Left ventricle myocardium inferior (tissue), 1 donor: ENCODE measurements at regions not wholly inside any gene's neighbourhood (a gene's known extent, or its start where the extent isn't known, plus 50 kb on each side); places are given as distances from the start of the nearest gene placed in this dataset.
"Not testable (repeated sequence)": the region's sequence is repeated elsewhere in the genome, so short reads cannot be mapped to it uniquely, and the experiment has no call there.

Source experiments
- DNase-seq: peaks from one replicate; pipeline ENCODE4 v3.0.0-alpha.2; 2020
- H3K27ac ChIP-seq: fragments of 200-600 bp; replicated peaks from 2 replicates; pipeline ENCODE4 v1.8.0; 2021
- H3K27me3 ChIP-seq: fragments of 200-600 bp; 2 replicates; pipeline ENCODE4 v1.8.0; 2021; ENCODE audit warnings: low read depth
- H3K36me3 ChIP-seq: fragments of 200-600 bp; 2 replicates; pipeline ENCODE4 v1.8.0; 2021
- H3K4me1 ChIP-seq: fragments of 200-600 bp; 2 replicates; pipeline ENCODE4 v1.8.0; 2021
- H3K4me3 ChIP-seq: fragments of 200-600 bp; 2 replicates; pipeline ENCODE4 v1.8.0; 2021; ENCODE audit warnings: mild to moderate bottlenecking, moderate library complexity
- H3K9me3 ChIP-seq: fragments of 200-600 bp; replicated peaks from 2 replicates; pipeline ENCODE4 v1.8.0; 2021
- intact Hi-C: fragments of 100-400 bp; cut with micrococcal nuclease; formaldehyde crosslinking; loops from one replicate; pipeline ENCODE4 v1.11.0; 2022
- TF ChIP-seq, protein P1 (sequence below): fragments of 200-600 bp; IDR thresholded peaks from 2 replicates; pipeline ENCODE4 v1.8.0; 2021; ENCODE audit warnings: antibody characterized with exemption, mild to moderate bottlenecking, borderline replicate concordance
- donor health status: DM: no; HTN: yes; CAD: no; lungs with severe emphysema.

DNA sequence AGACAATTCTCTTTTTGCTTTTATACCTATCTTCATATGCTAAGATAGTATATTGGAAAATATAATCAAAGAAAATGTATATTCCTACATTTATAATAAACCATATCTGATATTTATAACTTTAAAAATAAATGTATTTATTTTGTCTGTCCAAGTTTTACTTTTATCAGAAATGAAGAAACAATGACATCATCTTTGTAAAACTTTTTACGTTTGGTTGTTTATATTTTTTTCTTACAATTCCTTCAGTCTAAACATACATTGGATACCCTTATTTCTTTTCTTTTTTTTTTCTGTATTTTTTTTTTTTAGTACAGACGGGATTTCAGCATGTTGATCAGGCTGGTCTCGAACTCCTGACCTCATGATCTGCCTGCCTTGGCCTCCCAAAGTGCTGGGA, 1577.0 kb upstream of the SLC39A10 start:
- Histone ChIP-seq H3K27ac (no peak overlapping the region), H3K9me3 (peaks cover 15% of the 10 kb centered on the region), H3K36me3 (no peaks in the 10 kb centered on the region), H3K4me3 (no peak overlapping the region), H3K27me3 (no peaks in the 10 kb centered on the region), H3K4me1 (no peaks in the 10 kb centered on the region)
- TF ChIP-seq, protein P1, sequence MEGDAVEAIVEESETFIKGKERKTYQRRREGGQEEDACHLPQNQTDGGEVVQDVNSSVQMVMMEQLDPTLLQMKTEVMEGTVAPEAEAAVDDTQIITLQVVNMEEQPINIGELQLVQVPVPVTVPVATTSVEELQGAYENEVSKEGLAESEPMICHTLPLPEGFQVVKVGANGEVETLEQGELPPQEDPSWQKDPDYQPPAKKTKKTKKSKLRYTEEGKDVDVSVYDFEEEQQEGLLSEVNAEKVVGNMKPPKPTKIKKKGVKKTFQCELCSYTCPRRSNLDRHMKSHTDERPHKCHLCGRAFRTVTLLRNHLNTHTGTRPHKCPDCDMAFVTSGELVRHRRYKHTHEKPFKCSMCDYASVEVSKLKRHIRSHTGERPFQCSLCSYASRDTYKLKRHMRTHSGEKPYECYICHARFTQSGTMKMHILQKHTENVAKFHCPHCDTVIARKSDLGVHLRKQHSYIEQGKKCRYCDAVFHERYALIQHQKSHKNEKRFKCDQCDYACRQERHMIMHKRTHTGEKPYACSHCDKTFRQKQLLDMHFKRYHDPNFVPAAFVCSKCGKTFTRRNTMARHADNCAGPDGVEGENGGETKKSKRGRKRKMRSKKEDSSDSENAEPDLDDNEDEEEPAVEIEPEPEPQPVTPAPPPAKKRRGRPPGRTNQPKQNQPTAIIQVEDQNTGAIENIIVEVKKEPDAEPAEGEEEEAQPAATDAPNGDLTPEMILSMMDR, result no peak
- no peak for DNase-seq
- intact Hi-C loops, result no loop called here

DNA sequence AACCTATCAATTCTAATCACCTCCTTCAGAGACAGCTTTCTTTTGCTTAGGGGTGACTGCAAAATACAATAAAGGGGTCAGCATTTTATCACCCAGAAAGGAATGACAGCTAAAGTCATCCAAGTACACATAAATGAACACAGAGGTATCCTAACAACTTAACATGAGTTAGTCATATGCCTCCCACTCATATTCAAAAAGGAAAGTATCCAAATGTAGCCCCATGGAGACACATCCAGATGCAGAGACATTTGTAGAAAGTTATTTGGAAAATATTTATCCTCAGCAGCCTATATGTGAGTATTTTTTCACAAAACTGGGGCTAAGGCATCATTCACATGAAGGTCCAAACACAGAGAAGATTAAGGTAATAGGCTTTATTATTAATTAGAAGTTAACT, 1579.7 kb upstream of the SLC39A10 start:
- no peaks in the 10 kb centered on the region for H3K9me3 ChIP-seq
- no peaks in the 10 kb centered on the region for H3K4me1 ChIP-seq
- TF ChIP-seq, protein P1, result no peak
- intact Hi-C loops, result no loop called here
- no peak for DNase-seq
- no peak overlapping the region for H3K27ac ChIP-seq
- H3K36me3 ChIP-seq, result no peaks in the 10 kb centered on the region
- H3K27me3 ChIP-seq, result no peaks in the 10 kb centered on the region
- H3K4me3 ChIP-seq, result no peak overlapping the region

DNA sequence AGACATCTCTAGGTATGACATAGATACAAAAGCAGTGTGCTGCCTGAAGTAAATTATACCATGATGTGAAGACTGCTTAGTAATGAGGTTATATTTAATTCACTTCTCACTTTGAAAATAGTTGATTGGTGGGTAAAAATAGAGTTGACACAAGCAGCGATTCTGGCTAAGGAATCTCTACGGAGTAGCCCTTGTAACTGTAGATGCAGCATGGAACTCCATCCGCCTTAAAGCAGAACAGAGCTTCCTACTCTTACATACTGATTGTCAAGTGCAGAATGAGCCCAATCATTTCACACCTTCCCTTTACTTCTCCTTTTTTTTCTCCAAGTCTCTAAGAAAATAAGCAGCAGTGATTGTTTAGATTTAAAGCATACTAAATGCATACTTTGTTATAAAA, 1594.6 kb upstream of the SLC39A10 start:
- Histone ChIP-seq H3K9me3 (peaks cover 26% of the 10 kb centered on the region), H3K27ac (no peak overlapping the region), H3K27me3 (no peaks in the 10 kb centered on the region), H3K4me3 (no peak overlapping the region), H3K4me1 (no peaks in the 10 kb centered on the region), H3K36me3 (no peaks in the 10 kb centered on the region)
- TF ChIP-seq, protein P1, result no peak
- DNase-seq, result no peak
- intact Hi-C loops, result no loop called here

DNA sequence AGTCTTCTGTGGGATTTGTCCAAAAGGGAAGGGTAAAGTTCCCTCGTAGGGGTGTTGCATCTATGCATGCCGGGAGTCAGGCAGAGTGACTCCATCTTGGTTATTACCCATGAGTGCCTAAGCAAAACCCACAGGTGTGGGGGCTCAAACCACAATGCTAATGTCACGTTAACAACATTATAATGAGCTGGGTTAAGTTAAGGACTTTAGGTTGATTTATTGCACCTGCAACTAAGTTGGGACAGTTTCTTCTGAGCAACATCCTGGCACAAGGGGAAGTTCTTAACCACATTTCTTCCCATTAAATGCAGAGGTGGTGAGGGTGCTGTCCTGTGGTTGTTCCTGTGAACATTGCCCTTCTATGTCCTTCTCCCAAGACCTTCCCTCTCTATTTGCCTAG, 1596.8 kb upstream of the SLC39A10 start:
- no peak overlapping the region for H3K27ac ChIP-seq
- no peak overlapping the region for H3K4me3 ChIP-seq
- TF ChIP-seq, protein P1, result no peak
- H3K4me1 ChIP-seq, result no peaks in the 10 kb centered on the region
- H3K27me3 ChIP-seq, result no peaks in the 10 kb centered on the region
- no peak for DNase-seq
- intact Hi-C loops, result no loop called here
- no peaks in the 10 kb centered on the region for H3K36me3 ChIP-seq
- peaks cover 26% of the 10 kb centered on the region for H3K9me3 ChIP-seq

DNA sequence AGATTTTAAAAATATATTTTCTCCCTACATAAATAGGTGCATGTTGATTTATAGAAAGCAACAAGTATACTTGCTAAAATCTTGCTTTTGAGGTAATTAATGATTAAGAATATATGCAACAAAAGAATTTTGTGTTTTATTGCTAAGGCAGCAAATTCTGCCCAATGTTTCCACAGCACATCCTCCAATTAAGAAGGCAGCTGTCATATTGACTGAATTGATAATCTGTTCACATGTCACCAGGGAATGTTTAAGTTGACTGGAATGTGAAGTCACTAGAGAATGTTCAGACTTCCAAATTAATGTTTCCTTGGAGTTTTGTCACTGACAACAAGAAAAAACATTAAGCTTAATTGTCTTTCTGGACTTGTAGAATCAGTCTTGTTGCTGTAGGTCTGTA, 1602.7 kb upstream of the SLC39A10 start:
- no peaks in the 10 kb centered on the region for H3K27me3 ChIP-seq
- intact Hi-C loops, result no loop called here
- H3K36me3 ChIP-seq, result no peaks in the 10 kb centered on the region
- no peaks in the 10 kb centered on the region for H3K4me1 ChIP-seq
- no peak overlapping the region for H3K4me3 ChIP-seq
- peaks cover 14% of the 10 kb centered on the region for H3K9me3 ChIP-seq
- DNase-seq, result no peak
- no peak overlapping the region for H3K27ac ChIP-seq
- TF ChIP-seq, protein P1, result no peak

DNA sequence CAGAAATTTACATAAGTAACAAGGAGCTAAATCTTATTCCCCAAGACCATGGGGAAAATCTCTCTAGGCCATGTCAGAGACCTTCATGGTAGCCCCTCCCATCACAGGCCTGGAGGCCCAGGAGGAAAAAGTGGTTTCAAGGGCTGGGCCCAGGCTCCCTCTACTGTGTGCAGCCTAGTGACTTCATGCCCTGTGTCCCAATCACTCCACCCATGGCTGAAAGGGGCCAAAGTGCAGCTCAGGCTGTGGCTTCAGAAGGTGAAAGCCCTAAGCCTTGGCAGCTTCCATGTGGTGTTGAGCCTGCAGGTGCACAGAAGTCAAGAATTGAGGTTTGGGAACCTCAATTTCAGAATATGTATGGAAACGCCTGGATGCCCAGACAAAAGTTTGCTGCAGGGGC, 1612.7 kb upstream of the SLC39A10 start:
- H3K4me3 ChIP-seq, result no peak overlapping the region
- TF ChIP-seq, protein P1, result no peak
- no peaks in the 10 kb centered on the region for H3K36me3 ChIP-seq
- no peak overlapping the region for H3K27ac ChIP-seq
- no peaks in the 10 kb centered on the region for H3K9me3 ChIP-seq
- no peak for DNase-seq
- intact Hi-C loops, result no loop called here
- no peaks in the 10 kb centered on the region for H3K27me3 ChIP-seq
- no peaks in the 10 kb centered on the region for H3K4me1 ChIP-seq

DNA sequence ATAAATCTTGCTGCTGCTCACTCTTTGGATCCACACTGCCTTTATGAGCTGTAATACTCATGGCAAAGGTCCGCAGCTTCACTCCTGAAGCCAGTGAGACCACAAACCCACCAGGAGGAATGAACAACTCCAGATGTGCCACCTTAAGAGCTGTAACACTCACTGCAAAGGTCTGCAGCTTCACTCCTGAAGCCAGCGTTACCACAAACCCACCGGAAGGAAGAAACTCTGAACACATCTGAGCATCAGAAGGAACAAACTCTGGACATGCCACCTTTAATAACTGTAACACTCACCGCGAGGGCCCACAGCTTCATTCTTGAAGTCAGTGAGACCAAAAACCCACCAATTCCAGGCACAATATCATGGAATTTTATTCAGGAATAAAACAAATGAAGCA, 1635.9 kb upstream of the SLC39A10 start:
- H3K4me3 ChIP-seq, H3K4me1 ChIP-seq, intact Hi-C loops: not testable (repeated sequence)

More for the DNA sequence above, 1635.9 kb upstream of the SLC39A10 start:
- not testable (repeated sequence) for H3K27me3 ChIP-seq, H3K36me3 ChIP-seq, DNase-seq, H3K27ac ChIP-seq
- peaks cover 30% of the 10 kb centered on the region for H3K9me3 ChIP-seq
